MM.1S (cell line): ENCODE measurements at regions not wholly inside any gene's neighbourhood (a gene's known extent, or its start where the extent isn't known, plus 50 kb on each side); places are given as distances from the start of the nearest gene placed in this dataset.

Experiments
- EZH2 ChIP-seq: fragments of 300-600 bp; sonication (generic); optimal IDR thresholded peaks from 2 replicates; pipeline ENCODE3; 2017; ENCODE audit warnings: low read depth, mild to moderate bottlenecking, antibody characterized with exemption, low read length, mixed read lengths
- EZH2phosphoT487 ChIP-seq: fragments of 300-600 bp; sonication (generic); IDR thresholded peaks from 2 replicates; pipeline ENCODE4 v1.6.1; 2018; ENCODE audit warnings: antibody characterized with exemption, low read length
- TF ChIP-seq, protein P1 (sequence below): fragments of 300-600 bp; sonication (generic); IDR thresholded peaks from 2 replicates; pipeline ENCODE4 v1.5.1; 2016; ENCODE audit warnings: antibody characterized with exemption, low read length, mixed read lengths

DNA sequence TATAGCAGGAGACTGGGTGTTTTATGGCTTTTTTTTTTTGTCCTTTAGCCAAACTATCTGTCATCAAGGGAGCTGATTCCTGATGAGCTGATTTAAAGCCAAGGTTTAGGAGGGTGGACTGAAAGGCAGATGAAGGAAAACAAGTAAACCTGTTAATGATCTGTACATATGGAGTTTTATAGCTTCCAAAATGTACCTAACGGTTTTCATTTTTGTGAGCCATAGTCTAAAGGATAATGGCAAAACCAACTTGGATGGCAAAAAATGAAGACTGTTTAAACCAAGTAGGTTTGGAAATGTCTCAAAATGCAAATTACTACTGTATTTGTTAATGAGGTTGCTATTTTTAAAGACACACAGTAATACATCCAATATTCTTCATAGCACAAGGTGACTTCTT is 281.5 kb downstream of the YTHDC2 start:
- TF ChIP-seq, protein P1, sequence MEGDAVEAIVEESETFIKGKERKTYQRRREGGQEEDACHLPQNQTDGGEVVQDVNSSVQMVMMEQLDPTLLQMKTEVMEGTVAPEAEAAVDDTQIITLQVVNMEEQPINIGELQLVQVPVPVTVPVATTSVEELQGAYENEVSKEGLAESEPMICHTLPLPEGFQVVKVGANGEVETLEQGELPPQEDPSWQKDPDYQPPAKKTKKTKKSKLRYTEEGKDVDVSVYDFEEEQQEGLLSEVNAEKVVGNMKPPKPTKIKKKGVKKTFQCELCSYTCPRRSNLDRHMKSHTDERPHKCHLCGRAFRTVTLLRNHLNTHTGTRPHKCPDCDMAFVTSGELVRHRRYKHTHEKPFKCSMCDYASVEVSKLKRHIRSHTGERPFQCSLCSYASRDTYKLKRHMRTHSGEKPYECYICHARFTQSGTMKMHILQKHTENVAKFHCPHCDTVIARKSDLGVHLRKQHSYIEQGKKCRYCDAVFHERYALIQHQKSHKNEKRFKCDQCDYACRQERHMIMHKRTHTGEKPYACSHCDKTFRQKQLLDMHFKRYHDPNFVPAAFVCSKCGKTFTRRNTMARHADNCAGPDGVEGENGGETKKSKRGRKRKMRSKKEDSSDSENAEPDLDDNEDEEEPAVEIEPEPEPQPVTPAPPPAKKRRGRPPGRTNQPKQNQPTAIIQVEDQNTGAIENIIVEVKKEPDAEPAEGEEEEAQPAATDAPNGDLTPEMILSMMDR: no peak
- TF ChIP-seq EZH2phosphoT487: no peak
- TF ChIP-seq EZH2: no peak
